Fibroblast of mammary gland (primary cell): ENCODE measurements at regions not wholly inside any gene's neighbourhood (a gene's known extent, or its start where the extent isn't known, plus 50 kb on each side); places are given as distances from the start of the nearest gene placed in this dataset.

Source experiments
- DNase-seq: peaks from one replicate; pipeline ENCODE4 v3.0.0-alpha.2; 2010; ENCODE audit warnings: low read depth
- H3K4me3 ChIP-seq: 2 replicates; pipeline ENCODE4 v1.5.1; 2011; ENCODE audit warnings: low read depth, mild to moderate bottlenecking, low read length, moderate library complexity; ENCODE audit not compliant: control insufficient read depth
- TF ChIP-seq, protein P1 (sequence below): conservative IDR thresholded peaks from 2 replicates; pipeline ENCODE4 v1.5.1; 2011; ENCODE audit warnings: low read depth, low read length, inconsistent platforms; ENCODE audit not compliant: control insufficient read depth, insufficient read depth

- peak; percentile 36 for DNase-seq
- TF ChIP-seq, protein P1, sequence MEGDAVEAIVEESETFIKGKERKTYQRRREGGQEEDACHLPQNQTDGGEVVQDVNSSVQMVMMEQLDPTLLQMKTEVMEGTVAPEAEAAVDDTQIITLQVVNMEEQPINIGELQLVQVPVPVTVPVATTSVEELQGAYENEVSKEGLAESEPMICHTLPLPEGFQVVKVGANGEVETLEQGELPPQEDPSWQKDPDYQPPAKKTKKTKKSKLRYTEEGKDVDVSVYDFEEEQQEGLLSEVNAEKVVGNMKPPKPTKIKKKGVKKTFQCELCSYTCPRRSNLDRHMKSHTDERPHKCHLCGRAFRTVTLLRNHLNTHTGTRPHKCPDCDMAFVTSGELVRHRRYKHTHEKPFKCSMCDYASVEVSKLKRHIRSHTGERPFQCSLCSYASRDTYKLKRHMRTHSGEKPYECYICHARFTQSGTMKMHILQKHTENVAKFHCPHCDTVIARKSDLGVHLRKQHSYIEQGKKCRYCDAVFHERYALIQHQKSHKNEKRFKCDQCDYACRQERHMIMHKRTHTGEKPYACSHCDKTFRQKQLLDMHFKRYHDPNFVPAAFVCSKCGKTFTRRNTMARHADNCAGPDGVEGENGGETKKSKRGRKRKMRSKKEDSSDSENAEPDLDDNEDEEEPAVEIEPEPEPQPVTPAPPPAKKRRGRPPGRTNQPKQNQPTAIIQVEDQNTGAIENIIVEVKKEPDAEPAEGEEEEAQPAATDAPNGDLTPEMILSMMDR = no peak
- H3K4me3 ChIP-seq = no peak overlapping the region
Measured at GRCh38 chr6:169008641-169009257, 244.9 kb downstream of the THBS2 start.

DNA sequence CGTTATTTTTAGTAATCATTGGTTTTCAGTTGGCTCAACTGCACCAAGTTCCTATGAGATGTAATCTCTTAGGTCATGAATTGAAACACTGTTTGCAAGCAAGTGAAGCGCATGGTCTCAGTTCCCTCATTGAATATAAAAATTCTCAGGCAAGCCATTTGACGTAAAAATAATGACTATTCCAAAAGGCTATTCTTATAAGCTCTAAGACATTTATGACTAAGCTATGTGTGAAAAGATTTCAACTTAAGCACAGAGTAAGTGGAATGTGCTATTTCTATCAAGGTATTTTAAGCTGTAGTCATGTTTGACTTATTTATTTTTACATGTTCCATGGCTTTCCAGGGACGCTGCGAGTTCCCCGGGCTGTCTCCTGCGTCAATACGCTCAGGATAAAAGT is 248.5 kb downstream of the THBS2 start:
- no peak for DNase-seq
- TF ChIP-seq, protein P1 = no peak
- no peak overlapping the region for H3K4me3 ChIP-seq

GRCh38 chr6:169000022-169000421 is 253.6 kb downstream of the THBS2 start:
- H3K4me3 ChIP-seq = no peak overlapping the region
- TF ChIP-seq, protein P1 = no peak
- DNase-seq = no peak

DNA sequence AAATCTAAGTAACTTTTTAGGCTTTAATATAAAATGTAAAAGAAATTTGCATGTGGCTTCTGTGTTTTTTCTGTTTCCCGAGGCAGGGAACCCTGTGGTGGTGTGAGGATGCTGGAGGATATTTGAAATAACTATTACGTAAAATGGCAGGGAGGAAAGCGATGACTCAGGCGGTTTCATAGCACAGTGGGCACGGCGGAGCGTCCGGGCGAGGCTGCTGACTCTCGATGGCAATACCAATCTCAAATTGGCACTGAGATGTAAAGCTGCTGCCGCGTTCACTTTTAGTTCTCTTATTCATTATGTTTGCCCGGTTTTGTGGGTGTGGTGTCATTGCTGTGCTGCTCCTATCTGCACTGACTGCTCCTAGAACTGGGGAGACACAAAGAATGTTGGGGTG is 254.3 kb downstream of the THBS2 start:
- TF ChIP-seq, protein P1 = no peak
- H3K4me3 ChIP-seq = no peak overlapping the region
- no peak for DNase-seq

DNA sequence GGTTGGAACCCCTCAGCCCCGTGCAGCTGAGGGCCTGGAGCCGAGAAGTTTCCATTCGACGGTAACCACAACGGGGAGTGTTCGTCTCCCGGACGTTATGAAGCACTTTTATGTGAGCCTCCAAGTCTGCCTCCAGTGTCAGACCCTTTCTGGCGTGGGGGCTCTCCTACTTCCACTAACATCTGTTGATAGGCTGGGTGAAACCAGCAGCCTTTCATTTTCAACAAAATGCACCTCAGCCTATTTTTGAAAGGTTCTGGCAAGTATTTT is 257.4 kb downstream of the THBS2 start:
- TF ChIP-seq, protein P1 = no peak
- DNase-seq = no peak
- no peak overlapping the region for H3K4me3 ChIP-seq

DNA sequence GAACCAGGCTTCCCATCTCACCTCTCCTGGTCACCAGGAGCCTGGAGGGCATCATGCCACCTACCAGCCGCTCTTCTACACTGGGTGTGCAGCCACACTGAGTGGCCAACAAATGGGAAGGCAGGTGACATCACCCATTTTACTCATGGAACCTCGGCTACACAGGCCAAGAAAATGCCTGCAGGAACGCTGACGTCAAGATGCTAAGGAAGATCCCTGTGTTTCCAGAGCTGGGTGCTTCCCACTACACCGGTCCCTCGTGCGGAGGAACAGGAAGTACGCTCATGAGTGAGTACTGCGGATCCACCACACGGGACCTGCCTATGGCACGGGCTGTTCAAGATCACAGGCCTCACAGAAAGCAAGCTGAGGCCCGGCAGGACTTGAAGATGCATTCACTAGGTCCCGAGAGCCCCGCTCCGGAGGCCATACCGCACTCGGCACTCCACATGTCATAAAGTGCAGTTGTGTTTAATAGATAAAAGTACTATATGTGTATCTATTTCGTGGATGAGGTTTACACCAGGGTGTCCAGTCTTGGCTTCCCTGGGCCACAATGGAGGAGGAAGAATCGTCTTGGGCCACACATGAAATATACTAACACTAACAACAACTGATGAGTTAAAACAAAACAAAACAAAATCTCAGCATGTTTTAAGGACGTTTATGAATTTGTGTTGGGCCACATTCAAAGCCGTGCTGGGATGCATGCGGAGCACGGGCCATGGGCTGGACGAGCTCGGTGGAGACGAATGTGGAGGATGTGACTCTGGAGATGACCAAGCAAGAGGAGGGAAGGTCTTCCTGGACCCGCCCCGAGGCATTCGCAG is 257.9 kb downstream of the THBS2 start:
- TF ChIP-seq, protein P1 = no peak
- no peak for DNase-seq
- H3K4me3 ChIP-seq = no peak overlapping the region
